MM.1S (cell line): ENCODE measurements at regions not wholly inside any gene's neighbourhood (a gene's known extent, or its start where the extent isn't known, plus 50 kb on each side); places are given as distances from the start of the nearest gene placed in this dataset.

Source experiments
- CTCF ChIP-seq: fragments of 300-600 bp; sonication (generic); IDR thresholded peaks from 2 replicates; pipeline ENCODE4 v1.5.1; 2016; ENCODE audit warnings: antibody characterized with exemption, low read length, mixed read lengths
- EZH2 ChIP-seq: fragments of 300-600 bp; sonication (generic); optimal IDR thresholded peaks from 2 replicates; pipeline ENCODE3; 2017; ENCODE audit warnings: low read depth, mild to moderate bottlenecking, antibody characterized with exemption, low read length, mixed read lengths

GRCh38 chr11:11077898-11078297 is 220.0 kb upstream of the ZBED5 start:
- TF ChIP-seq CTCF, result no peak
- no peak for TF ChIP-seq EZH2
